Pulmonary artery endothelial cell (primary cell): ENCODE measurements at regions not wholly inside any gene's neighbourhood (a gene's known extent, or its start where the extent isn't known, plus 50 kb on each side); places are given as distances from the start of the nearest gene placed in this dataset.

Experiments
- DNase-seq: peaks from one replicate; pipeline ENCODE4 v3.0.0-alpha.2; 2011; ENCODE audit warnings: low read depth, low spot score

DNA sequence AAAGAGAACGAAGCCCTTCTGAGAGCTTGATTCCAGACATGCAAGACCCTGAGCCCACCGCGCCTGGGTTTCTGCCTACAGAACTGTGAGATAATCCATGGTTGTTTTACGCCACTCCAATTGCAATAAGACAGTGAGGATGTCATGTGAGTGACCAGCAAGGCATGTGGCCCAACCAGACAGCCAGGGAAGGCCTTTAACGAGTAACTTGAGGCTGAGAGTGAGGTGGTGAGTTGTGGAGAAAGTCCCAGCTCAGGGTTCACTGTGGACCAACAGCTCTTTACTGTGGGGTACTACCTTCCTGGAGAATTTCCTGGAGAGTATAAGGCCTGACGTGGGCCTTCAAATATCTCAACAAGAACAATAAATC, 153.9 kb downstream of the ETS2 start:
- no peak for DNase-seq

DNA sequence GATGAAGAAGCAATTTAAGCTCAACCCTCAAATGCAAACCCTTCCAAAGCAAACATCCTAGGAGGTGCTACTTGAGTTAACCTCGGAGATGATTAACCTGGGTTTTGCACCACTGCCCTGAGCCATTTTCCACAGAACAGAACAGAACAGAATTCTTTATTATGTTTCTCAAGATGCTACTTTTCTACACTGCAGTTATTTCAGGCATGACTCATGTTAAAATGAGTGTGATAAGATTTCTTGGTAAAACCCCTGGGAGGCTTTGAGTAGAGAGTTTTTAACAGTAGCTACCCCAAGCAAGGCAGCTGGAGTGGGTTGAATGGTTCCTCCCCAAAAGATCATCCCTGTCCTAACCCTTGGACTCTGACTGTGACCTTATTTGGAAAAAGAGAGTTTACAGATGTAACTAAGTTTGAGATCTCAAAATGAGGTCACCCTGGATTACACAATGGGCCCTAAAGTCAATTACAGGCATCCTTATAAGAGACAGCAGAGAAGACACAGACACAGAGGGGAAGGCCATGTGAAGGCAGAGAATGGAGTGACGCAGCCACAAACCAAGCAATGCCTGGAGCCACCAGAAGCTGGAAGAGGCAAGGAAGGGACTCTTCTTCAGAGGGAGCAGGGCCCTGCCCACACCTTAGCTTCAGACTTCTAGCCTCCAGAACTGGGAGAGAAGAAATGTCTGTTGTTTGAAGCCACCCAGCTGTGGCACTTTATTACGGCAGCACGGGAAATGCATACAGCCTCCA, 153.4 kb downstream of the ETS2 start:
- no peak for DNase-seq

DNA sequence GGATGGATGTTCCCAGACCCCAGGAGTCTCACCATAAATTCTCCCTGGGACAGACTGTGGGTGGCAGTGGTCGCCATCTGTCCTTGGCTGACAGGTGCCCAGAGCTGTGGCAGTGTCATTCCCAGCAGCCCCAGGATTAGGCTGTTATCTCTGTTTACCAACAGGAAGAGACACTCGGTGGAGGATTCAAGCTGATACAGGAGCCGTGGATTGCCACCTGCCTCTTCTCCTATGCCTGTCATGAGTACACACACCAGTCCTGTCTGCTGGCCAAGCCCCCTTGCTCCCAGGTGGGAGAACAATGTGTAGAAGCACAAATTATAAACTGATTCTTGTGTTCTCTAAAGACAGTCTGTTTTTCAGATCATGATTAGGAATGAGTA, 152.6 kb downstream of the ETS2 start:
- no peak for DNase-seq

DNA sequence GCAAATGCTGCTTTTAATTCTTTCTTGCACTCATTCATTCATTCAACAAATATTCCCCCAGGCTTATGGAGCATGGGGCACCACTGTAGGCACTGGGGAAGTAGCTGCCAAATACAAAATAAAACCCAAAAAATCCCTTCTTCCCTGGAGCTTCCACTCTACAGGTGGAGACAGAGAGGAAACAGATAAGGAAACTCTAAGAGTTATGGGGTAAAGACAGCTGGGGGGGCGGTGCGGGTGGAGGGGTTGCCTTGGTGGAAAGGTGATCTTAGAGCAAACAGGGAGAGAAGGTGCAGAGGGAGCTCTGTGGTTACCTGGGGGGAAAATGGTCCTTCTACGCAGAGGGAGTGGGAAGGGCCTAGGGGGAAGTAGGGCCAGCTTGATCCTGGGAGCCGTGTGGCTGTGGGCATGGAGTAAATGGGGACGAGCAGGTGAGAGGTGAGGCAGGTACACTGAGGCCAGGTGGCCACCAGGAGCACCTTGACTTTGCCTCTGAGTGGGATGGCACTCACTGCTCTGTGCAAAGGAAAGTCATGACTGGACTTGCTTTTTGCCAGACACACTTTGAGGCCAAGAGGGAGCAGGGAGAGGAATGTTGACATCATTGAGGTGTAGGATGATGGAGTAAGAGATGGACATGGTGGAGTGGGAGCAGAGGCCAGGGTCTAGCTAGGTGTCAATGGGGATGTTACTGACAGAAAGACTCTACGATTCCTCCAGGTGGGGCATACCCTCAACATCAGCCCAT, 152.0 kb downstream of the ETS2 start:
- DNase-seq = no peak

DNA sequence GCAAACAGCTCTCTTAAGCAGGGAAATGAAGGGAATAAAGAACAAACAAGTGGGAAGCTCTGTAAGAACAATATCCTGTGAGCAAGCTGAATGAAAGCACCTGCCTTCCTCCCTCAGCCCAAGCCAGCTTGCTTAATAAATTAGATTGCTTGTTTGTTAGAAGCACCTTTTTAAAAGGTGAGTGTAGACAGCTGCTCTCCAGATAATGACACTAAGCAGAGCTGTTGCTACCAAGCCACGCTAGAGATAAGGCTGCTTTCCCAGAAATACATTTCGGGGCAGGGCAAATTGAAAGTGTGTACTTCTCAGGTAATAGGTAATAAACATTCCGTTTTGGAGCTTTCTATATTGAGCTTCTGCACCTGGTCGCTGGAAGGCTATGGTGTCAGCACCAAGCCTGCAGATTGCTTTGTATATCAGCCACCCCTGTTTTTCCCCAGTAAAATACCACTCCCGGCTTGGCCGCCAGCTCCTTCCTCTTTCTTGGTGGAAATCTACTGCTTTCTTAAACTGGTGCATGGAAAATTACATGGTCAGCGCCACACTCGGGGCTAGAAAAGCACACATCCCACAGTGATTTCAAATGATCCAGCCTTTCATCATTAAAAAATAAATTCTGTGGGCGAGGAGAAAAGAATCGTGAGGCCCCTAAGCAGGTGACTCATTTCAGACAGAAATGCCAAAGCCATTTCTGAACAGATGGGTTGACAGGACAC, 151.3 kb downstream of the ETS2 start:
- no peak for DNase-seq

DNA sequence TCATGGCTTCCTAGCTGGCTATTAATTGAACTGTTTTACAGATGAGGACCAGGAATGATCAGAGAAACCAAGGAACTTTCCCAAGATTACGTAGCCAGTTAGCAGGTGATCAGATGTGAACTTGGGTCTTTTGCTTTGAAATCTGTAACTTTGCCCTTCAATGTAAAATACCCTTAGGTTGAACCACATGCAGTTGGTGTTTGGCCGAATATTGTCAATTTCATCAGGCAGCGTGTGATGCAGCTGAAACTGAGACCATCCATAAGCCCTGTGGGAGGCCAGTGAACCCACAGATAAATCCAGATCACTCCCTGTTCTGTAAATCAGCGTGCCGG, 150.8 kb downstream of the ETS2 start:
- no peak for DNase-seq

DNA sequence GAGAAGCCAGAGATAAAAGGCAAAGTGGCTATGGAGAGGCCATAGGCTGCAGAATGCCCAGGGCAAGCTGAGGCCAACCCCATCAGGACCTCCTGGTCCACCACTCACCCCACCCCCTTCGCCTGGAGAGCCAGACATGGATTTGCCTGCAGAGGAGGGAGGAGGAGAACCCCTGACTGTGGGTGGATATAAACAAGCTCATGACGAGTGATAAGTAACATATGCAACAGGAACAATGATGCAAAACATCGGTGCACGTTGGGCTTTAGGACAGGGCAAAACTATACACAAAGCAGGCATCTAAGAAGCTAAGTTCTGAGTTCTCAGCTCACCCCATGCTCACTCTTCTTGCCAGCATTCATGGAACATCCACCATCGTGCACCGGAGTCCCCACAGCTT, 150.3 kb downstream of the ETS2 start:
- no peak for DNase-seq

DNA sequence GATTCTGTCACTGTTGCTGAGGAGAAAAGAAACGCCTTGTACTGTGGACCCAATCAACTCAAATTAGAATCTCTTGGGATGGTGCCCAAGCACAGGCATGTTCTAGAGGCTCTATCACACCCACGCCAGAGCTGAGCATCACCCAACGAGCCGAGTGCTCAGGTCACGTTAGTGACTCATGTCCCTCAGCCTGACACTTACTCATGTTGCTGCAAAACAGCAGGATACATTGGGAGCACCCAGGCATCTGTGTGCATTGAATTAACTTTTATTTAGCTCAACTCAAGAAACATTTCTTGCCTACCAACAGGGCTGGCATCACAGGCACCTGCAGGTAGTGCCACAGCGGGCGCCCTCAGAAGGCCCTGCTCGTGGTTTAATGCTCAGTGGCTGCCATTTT, 149.8 kb downstream of the ETS2 start:
- no peak for DNase-seq

DNA sequence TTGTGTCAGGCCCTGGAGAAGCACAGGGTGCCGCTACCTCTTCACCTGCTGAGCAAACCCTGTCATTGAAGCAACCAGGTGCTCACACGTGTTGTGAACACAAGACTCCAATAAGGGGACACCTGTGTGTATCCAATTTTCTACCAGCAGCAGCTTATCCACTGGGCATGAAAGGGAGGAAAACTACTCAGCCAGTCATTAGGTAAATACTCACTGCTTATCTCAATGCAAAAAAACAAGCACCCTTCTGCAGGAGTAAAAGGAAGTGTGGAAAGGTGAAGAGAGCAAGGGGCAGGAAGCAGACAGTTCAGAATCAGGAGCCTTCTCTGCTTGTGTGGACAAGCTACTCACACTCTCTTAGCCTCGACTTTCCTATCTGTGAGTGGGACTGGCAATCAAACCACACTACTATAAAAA, 148.9 kb downstream of the ETS2 start:
- no peak for DNase-seq

DNA sequence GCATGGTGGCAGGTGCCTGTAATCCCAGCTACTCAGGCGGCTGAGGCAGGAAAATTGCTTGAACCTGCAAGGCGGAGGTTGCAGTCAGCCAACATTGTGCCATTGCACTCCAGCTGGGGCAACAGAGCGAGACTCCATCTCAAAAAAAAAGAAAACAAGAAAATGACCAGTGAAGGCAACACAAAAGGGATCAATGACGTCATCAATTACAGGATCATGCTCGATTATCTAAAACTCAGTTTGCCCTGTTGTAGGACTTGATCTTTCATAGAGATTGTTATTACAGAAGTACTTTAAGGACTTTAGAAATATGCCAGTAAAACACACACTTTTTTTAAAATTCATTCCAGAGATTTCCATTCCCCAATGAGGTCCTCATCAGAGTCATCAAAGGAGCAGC, 147.8 kb downstream of the ETS2 start:
- DNase-seq = no peak

DNA sequence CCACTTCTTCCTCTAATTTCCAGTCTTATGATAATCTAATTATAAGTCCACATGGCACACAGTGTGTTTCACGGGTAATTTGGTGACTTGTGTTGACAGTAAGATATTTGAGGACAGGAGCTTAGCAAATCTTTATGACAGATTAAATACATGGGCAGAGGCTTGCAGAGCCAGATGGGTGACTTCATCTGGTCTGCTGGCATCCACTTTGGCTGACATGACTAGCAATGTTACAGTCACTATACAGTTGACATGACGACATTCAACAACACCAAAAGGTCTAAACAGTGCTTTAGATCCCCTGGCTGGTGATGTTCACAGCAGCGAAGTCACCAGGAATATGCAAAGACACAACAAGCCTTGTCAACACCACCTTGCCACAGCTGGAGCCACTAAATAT, 147.2 kb downstream of the ETS2 start:
- no peak for DNase-seq

DNA sequence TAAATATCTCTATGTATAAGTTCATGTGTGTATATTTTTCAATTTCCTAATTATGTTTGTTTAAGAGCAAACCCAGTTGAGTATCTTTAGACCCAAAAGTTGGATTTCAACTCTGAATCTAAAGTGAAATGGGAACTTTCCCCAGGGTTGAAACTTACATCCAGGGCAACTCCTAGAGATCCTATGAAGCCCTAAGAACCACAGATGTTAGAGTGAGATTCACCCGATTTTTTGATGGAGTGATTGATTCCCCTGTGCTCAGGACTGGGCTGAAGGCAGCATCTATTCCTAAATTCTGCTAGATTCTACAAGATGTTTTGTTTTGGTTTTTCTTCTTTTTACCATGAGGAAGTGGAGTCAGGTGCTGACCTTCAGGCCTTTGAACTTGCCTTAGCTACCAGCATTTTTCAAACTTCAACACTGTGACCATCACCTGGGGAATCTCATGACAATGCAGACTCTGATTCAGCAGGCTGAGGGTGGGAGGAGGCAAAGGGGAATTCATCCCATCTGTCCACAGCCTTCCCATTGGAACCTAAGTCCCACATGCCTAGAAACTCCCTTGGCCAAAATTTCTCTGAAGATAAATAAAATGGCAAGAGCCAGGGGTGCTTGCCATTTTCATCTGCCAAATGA, 145.5 kb downstream of the ETS2 start:
- no peak for DNase-seq

DNA sequence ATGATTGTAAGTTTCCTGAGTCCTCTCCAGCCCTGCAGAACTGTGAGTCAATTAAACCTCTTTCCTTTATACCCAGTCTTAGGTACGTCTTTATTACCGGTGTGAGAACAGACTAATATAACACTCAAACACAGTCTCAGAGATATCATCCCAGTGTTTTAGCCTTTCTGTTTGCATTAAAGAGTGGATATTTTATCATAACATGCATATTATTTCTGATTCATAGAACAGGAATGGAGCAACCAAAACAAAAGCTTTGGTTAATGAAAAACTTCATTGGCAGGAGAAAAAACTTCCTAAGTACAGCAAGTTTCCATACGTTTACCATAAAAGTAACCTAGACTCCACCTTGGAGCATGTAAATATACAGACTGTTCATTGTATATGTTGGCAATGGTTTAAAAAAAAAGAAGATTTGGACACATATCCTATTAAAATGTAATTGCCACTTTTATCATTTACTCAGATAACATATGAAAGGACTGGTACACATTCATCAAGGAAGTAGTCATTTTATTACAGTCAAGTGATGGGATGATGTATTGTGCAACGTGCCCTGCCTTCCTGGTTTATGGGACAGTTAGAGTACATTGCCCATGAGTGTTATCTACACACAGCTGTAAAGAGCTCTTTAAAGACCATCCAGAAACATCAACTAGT, 144.8 kb downstream of the ETS2 start:
- no peak for DNase-seq

DNA sequence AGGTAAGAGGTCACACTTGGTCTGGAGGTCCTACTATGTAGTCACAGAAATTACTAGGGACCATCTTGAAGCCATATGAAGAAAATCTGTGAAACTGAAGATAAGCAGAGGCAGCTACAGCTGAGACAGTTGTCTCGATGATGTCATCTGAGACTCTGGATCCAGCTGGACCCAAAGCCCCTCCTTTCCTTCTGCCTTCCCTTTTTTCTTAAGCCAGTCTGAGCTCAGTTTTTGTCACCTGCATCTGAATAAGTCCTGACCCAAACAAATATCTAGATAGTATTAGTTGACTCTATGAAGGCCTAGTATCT, 143.3 kb downstream of the ETS2 start:
- no peak for DNase-seq

DNA sequence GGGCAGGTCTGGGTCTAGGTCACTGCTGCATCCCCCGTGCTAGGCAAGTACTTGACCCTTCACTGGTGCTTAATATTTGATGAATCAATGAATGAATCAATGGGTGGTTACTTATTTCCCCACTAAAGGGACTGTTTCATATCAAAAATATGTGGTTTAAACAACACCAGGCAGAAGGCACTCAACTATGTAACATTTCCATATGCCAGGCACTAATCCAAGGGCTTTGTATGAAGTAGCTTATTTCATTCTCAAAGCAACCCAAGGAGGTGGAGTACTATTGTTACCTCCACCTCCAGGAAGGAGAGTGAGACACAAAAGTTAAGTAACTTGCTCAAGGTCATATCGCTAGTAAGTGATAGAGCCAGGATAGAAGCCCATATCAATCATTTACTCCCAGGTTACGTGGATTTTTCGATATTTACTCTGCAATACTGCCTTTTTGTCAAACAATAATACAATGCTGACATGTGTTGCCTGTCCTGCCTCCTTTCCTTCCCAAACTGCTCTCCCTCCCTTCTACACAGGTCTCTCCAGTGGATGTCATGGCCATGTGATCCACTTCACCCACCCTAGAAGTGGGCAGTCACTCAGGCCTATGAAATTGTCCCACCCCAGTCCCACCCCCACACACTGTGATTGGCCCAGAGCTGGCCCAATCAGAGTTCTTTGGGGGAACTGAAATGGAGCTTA, 142.8 kb downstream of the ETS2 start:
- no peak for DNase-seq

DNA sequence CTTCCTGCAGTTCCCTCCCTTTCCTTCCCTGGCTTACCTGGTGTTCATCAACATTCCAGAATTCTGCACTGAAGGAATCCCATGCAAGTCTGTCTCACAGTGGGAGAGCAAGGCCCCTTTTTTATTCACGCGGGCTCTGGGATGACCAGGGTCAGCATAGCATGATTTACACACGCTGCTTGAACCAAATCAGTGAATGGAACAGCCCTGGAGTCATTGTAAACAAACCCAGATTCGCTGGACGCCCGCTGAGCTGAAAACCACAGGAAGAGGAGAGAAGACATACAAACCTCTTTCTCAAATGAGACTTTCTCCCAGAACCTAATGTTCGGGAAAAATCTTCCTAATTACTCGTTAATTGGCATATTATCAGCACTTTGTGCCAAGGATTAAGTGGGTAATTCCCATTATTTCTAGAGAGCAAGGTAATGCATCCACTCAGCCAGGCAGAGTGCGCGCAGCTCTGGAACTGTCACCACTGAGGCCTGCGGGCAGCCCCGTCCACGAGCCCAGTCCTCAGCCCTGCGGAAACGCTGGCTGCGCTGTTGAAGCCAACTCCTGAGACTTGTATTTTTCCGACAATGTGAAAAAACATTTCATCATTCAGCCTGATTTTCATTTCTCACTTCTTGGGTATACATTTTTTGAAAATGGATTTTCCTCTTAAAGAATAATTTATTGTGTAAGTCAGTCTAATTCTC, 140.0 kb downstream of the ETS2 start:
- no peak for DNase-seq

DNA sequence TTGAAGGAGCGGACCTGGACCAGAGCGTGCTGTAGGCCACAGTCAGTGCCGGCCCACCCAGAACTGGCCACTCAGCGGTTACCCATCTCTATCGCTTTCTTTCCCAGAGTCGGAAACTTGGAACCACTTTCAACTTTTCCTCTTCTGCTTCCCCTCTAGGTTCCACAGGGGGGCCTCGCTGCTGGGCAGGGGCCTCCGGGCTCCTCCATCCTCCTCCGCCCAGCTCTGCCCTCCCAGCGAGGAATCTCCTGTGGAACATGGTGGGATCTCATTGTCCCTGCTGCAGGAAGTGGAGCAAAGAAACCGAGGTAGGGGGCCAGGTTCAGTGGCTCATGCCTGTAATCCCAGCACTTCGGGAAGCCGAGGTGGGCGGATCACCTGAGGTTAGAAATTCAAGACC, 139.2 kb downstream of the ETS2 start:
- DNase-seq = no peak

DNA sequence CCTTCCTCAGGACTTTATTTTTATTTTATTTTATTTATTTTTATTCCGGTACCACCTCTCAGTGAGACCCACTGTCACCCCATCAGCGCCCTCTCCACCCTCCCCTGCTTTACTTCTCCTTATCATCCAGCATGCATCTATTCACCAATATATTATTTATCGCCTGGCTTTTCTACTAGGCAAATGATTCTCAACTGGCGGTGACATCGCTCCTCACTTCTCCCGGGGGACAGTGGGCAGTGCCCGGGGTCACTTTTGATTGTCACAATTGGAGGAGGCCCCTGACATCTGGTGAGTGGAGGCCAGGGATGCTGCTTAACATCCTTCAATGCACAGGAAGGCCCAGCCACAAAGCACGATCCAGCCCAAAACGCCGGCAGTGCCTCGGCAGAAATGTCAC, 138.7 kb downstream of the ETS2 start:
- DNase-seq = no peak

DNA sequence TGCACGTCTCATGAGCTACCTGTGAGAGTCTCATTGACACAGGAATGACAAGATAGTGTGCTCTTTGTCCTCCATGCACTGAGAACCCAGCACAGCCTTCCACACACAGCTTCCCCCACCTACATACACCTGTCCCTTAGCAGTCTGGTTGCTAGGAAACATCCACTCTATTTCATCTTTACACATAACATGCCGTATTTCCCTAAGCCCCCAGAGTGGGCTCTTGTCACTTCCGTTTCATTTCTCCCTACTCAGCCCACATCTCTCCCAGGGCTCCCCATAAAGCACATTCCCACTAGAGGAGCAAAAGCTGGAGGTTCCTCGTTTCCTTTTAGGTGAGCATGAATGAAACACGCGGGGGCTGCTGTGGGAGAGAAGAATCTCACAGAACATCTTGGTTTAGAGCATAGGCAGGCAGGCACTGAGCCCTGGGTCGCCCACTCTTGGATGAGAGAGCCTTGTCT, 137.1 kb downstream of the ETS2 start:
- DNase-seq = no peak

DNA sequence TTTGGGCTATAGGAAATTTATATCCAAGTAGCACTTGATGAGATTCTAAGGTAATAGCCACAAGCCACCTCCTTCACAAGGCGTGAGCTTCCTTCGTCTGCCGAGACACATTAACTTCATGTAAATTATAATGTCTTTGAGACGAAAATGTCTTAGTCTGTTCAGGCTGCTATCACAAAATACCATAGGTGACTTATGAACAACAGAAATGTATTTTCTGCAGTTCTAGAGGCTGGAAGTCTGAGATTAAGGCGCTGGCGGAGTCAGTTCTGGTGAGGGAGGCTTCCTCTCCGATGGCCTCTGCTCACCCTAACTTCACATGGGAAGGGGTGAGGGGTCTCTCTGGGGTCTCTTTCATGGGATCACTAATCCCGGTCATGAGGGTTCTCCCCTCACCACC, 133.0 kb downstream of the ETS2 start:
- DNase-seq = no peak

DNA sequence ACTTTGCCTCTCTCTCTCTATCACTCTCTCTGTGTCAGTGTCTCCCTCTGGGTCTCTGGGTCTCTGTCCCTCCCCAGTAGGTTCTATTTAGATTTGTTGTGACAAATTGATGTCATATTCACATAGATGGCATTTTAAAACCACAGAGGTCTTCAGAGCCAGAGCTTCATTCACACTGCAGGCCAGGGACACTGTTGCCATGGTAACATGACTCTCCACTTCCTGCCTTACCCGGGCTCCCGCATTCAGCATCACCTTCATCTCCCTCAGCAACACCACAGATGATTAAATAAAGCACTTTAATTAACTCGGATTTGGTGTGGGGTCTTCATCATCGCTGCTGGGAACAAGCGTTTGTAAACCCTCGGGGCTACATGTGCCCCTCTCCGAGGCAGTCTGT, 132.6 kb downstream of the ETS2 start:
- DNase-seq = no peak
